SU-DHL-6 (cell line): ENCODE measurements at regions not wholly inside any gene's neighbourhood (a gene's known extent, or its start where the extent isn't known, plus 50 kb on each side); places are given as distances from the start of the nearest gene placed in this dataset.

Experiments used
- H2AFZ ChIP-seq: fragments of 200-600 bp; sonication (generic); 2 replicates; pipeline ENCODE4 v1.6.1; 2014; ENCODE audit warnings: low read depth, mild to moderate bottlenecking, moderate library complexity, mixed read lengths, antibody characterized with exemption, low read length; ENCODE audit not compliant: severe bottlenecking
- H3F3A ChIP-seq: fragments of 200-600 bp; shearing (Covaris generic); 2 replicates; pipeline ENCODE4 v1.6.0; 2016; ENCODE audit warnings: antibody characterized with exemption, mild to moderate bottlenecking; ENCODE audit not compliant: insufficient read depth
- H3K27ac ChIP-seq: fragments of 200-600 bp; sonication (generic); 2 replicates; pipeline ENCODE4 v1.5.1; 2016; ENCODE audit warnings: low read depth, mild to moderate bottlenecking, low read length, moderate library complexity, mixed read lengths
- H3K27me3 ChIP-seq: fragments of 200-600 bp; sonication (generic), shearing (Covaris generic); 2 replicates; pipeline ENCODE4 v1.6.0; 2014; ENCODE audit warnings: mild to moderate bottlenecking, low read length
- H3K36me3 ChIP-seq: fragments of 200-600 bp; sonication (generic); 2 replicates; pipeline ENCODE4 v1.6.1; 2014; ENCODE audit warnings: mild to moderate bottlenecking, low read length, mixed read lengths
- H3K4me2 ChIP-seq: fragments of 300-600, 200-600 bp; shearing (Covaris generic), sonication (generic); 2 replicates; pipeline ENCODE4 v1.6.0; 2014; ENCODE audit warnings: low read length, low read depth, mild to moderate bottlenecking; ENCODE audit not compliant: poor library complexity, severe bottlenecking
- H3K4me3 ChIP-seq: fragments of 200-600 bp; sonication (generic); 2 replicates; pipeline ENCODE4 v1.5.1; 2014; ENCODE audit warnings: antibody characterized with exemption, low read length, mild to moderate bottlenecking, mixed read lengths; ENCODE audit not compliant: insufficient read depth, poor library complexity, severe bottlenecking
- H3K79me2 ChIP-seq: fragments of 200-600 bp; sonication (generic); 2 replicates; pipeline ENCODE4 v1.6.1; 2014; ENCODE audit warnings: mild to moderate bottlenecking, low read length, moderate library complexity; ENCODE audit not compliant: insufficient read depth
- H3K9ac ChIP-seq: fragments of 200-600 bp; sonication (generic); 2 replicates; pipeline ENCODE4 v1.7.0; 2014; ENCODE audit warnings: mild to moderate bottlenecking, low read length
- H3K9me2 ChIP-seq: fragments of 200-600 bp; sonication (generic); replicated peaks from 2 replicates; pipeline ENCODE4 v1.6.1; 2014; ENCODE audit warnings: low read length; ENCODE audit not compliant: insufficient read depth
- H3K9me3 ChIP-seq: fragments of 200-600 bp; sonication (generic); 2 replicates; pipeline ENCODE4 v1.6.1; 2014; ENCODE audit warnings: low read length, mixed read lengths; ENCODE audit not compliant: insufficient read depth
- H4K20me1 ChIP-seq: fragments of 200-600 bp; sonication (generic); 2 replicates; pipeline ENCODE4 v1.6.1; 2014; ENCODE audit warnings: low read depth, mild to moderate bottlenecking, antibody characterized with exemption, low read length, moderate library complexity, mixed read lengths
- CTCF ChIP-seq: fragments of 200-600 bp; sonication (generic); IDR thresholded peaks from one replicate; pipeline ENCODE4 v1.5.1; 2017; ENCODE audit warnings: antibody characterized with exemption, mild to moderate bottlenecking, low read length, moderate library complexity; ENCODE audit not compliant: insufficient read depth, poor library complexity, severe bottlenecking
- EZH2phosphoT487 ChIP-seq: fragments of 200-600 bp; sonication (generic), shearing (Covaris generic); conservative IDR thresholded peaks from 2 replicates; pipeline ENCODE4 v1.6.1; 2018; ENCODE audit warnings: mild to moderate bottlenecking, antibody characterized with exemption, low read length, moderate library complexity, mixed read lengths

DNA sequence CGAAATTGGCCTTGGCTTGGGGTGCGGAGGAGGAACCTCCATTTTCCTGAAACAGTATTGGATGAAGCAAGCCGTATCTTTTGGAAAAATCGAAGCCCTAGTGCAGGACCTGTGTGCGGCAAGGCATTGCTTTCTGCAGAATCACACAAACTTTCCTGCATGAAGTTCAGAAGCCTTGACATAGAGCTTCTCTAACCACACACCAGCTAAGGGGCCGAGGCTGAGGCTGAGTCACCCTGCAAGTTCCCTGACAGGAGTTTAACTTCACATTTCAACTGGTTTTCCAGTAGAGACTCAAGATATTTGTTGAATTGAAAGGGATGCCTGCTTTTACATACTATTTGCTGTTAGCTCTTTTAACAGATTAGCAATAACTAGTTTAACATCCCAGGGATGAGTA lies 67.8 kb downstream of the TCF20 start:
- H3K4me3 ChIP-seq = no peak overlapping the region
- H2AFZ ChIP-seq = no peak overlapping the region
- peaks cover 96% of the 10 kb centered on the region for H3K79me2 ChIP-seq
- H4K20me1 ChIP-seq = 0 out of 2 replicates have a peak, but pooled peaks cover 6% of the 10 kb centered on the region
- H3K27me3 ChIP-seq = no peaks in the 10 kb centered on the region
- TF ChIP-seq EZH2phosphoT487 = no peak
- TF ChIP-seq CTCF = no peak
- no peaks in the 10 kb centered on the region for H3K9me2 ChIP-seq
- no peak overlapping the region for H3K4me2 ChIP-seq
- H3K36me3 ChIP-seq = no peaks in the 10 kb centered on the region
- no peaks in the 10 kb centered on the region for H3F3A ChIP-seq
- H3K9ac ChIP-seq = no peak overlapping the region
- no peak overlapping the region for H3K27ac ChIP-seq
- no peaks in the 10 kb centered on the region for H3K9me3 ChIP-seq

DNA sequence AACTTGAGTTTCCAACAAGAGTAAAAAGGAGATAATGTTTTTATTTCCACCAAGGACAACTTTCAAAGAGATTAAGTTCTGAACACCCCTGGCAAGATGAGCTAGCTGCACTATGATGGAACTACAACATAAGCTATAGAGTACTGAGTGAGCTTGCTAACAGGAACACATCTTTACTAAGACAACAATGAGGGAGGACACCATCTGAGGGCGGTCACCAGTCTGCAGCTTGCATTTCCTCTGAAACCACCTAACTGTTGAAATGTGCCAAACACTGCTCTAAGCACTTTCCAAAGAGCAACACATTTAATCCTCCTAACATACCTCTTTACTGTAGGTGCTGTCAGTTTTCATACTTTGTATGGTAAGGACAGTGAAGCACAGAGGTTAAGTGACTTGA lies 68.4 kb downstream of the TCF20 start:
- H3K9me3 ChIP-seq = no peaks in the 10 kb centered on the region
- no peaks in the 10 kb centered on the region for H3K36me3 ChIP-seq
- no peak for TF ChIP-seq EZH2phosphoT487
- H3K4me3 ChIP-seq = no peak overlapping the region
- no peaks in the 10 kb centered on the region for H3F3A ChIP-seq
- H3K79me2 ChIP-seq = peaks cover 95% of the 10 kb centered on the region
- H3K27me3 ChIP-seq = no peaks in the 10 kb centered on the region
- no peak overlapping the region for H3K4me2 ChIP-seq
- no peak overlapping the region for H2AFZ ChIP-seq
- H3K9me2 ChIP-seq = no peaks in the 10 kb centered on the region
- H3K9ac ChIP-seq = no peak overlapping the region
- H3K27ac ChIP-seq = no peak overlapping the region
- H4K20me1 ChIP-seq = 0 out of 2 replicates have a peak, but pooled peaks cover 7% of the 10 kb centered on the region

- H3K27ac ChIP-seq = no peak overlapping the region
- no peak overlapping the region for H3K4me3 ChIP-seq
- H3K9ac ChIP-seq = no peak overlapping the region
- H3K79me2 ChIP-seq = peaks cover 95% of the 10 kb centered on the region
- TF ChIP-seq CTCF = no peak
- no peak for TF ChIP-seq EZH2phosphoT487
- no peaks in the 10 kb centered on the region for H3K27me3 ChIP-seq
- H4K20me1 ChIP-seq = peaks cover 7% of the 10 kb centered on the region; the same call in 1 of the 2 replicates
- H3K36me3 ChIP-seq = no peaks in the 10 kb centered on the region
- no peaks in the 10 kb centered on the region for H3K9me3 ChIP-seq
- H3K4me2 ChIP-seq = no peak overlapping the region
- H2AFZ ChIP-seq = no peak overlapping the region
- H3F3A ChIP-seq = no peaks in the 10 kb centered on the region
- H3K9me2 ChIP-seq = no peaks in the 10 kb centered on the region
Measured at GRCh38 chr22:42199025-42199424, 68.4 kb upstream of the CYP2D6 start.

- no peak overlapping the region for H3K27ac ChIP-seq
- H3K4me3 ChIP-seq = no peak overlapping the region
- H3K36me3 ChIP-seq = no peaks in the 10 kb centered on the region
- no peaks in the 10 kb centered on the region for H3K27me3 ChIP-seq
- H3F3A ChIP-seq = no peaks in the 10 kb centered on the region
- no peaks in the 10 kb centered on the region for H3K9me3 ChIP-seq
- TF ChIP-seq EZH2phosphoT487 (no peak), CTCF (no peak)
- H4K20me1 ChIP-seq = peaks cover 7% of the 10 kb centered on the region; the same call in 1 of the 2 replicates
- no peak overlapping the region for H3K9ac ChIP-seq
- no peaks in the 10 kb centered on the region for H3K9me2 ChIP-seq
- H2AFZ ChIP-seq = no peak overlapping the region
- H3K79me2 ChIP-seq = peaks cover 95% of the 10 kb centered on the region
- no peak overlapping the region for H3K4me2 ChIP-seq
Measured at GRCh38 chr22:42198226-42198625, 67.6 kb upstream of the CYP2D6 start.
